NCI-H2196 (cell line): ENCODE measurements at regions not wholly inside any gene's neighbourhood (a gene's known extent, or its start where the extent isn't known, plus 50 kb on each side); places are given as distances from the start of the nearest gene placed in this dataset.

Experiments
- DNase-seq: peaks from one replicate; lab custom pipeline; 2025; ENCODE audit not compliant: unreplicated experiment; lab: John Stamatoyannopoulos, UW

GRCh38 chr18:68469049-68469625, 245.8 kb downstream of the TMX3 start:
- DNase-seq: no peak

- DNase-seq: no peak
Observed at GRCh38 chr18:68467957-68468356, 247.0 kb downstream of the TMX3 start.

- DNase-seq: no peak
Observed at GRCh38 chr18:68467329-68467728, 247.6 kb downstream of the TMX3 start.

- no peak for DNase-seq
Observed at GRCh38 chr18:68466672-68467071, 248.2 kb downstream of the TMX3 start.

- DNase-seq: no peak
Observed at GRCh38 chr18:68462766-68463165, 252.1 kb downstream of the TMX3 start.

GRCh38 chr18:68462148-68462547, 252.8 kb downstream of the TMX3 start:
- DNase-seq: no peak

- no peak for DNase-seq
Observed at GRCh38 chr18:68461481-68462018, 253.4 kb downstream of the TMX3 start.

- no peak for DNase-seq
Observed at GRCh38 chr18:68459968-68460367, 254.9 kb downstream of the TMX3 start.

- DNase-seq: no peak
Observed at GRCh38 chr18:68456985-68457384, 257.9 kb downstream of the TMX3 start.

GRCh38 chr18:68455229-68455603, 259.7 kb downstream of the TMX3 start:
- no peak for DNase-seq

GRCh38 chr18:68454511-68455228, 260.2 kb downstream of the TMX3 start:
- no peak for DNase-seq

- DNase-seq: no peak
Observed at GRCh38 chr18:68449292-68449691, 265.6 kb downstream of the TMX3 start.

- DNase-seq: no peak
Observed at GRCh38 chr18:68448736-68449135, 266.2 kb downstream of the TMX3 start.

- DNase-seq: no peak
Observed at GRCh38 chr18:68447286-68447685, 267.6 kb downstream of the TMX3 start.

GRCh38 chr18:68445668-68446426, 269.1 kb downstream of the TMX3 start:
- no peak for DNase-seq

- DNase-seq: no peak
Observed at GRCh38 chr18:68445136-68445535, 269.8 kb downstream of the TMX3 start.

GRCh38 chr18:68441241-68441640, 273.7 kb downstream of the TMX3 start:
- DNase-seq: no peak

GRCh38 chr18:68440433-68440832, 274.5 kb downstream of the TMX3 start:
- DNase-seq: no peak

GRCh38 chr18:68439642-68440041, 275.3 kb downstream of the TMX3 start:
- DNase-seq: no peak

GRCh38 chr18:68438983-68439382, 275.9 kb downstream of the TMX3 start:
- no peak for DNase-seq

- DNase-seq: no peak
Observed at GRCh38 chr18:68438536-68438935, 276.4 kb downstream of the TMX3 start.

- DNase-seq: no peak
Observed at GRCh38 chr18:68436485-68436884, 278.4 kb downstream of the TMX3 start.
